ENCODE measurements at regions not wholly inside any gene's neighbourhood (a gene's known extent, or its start where the extent isn't known, plus 50 kb on each side); places are given as distances from the start of the nearest gene placed in this dataset.

DNA sequence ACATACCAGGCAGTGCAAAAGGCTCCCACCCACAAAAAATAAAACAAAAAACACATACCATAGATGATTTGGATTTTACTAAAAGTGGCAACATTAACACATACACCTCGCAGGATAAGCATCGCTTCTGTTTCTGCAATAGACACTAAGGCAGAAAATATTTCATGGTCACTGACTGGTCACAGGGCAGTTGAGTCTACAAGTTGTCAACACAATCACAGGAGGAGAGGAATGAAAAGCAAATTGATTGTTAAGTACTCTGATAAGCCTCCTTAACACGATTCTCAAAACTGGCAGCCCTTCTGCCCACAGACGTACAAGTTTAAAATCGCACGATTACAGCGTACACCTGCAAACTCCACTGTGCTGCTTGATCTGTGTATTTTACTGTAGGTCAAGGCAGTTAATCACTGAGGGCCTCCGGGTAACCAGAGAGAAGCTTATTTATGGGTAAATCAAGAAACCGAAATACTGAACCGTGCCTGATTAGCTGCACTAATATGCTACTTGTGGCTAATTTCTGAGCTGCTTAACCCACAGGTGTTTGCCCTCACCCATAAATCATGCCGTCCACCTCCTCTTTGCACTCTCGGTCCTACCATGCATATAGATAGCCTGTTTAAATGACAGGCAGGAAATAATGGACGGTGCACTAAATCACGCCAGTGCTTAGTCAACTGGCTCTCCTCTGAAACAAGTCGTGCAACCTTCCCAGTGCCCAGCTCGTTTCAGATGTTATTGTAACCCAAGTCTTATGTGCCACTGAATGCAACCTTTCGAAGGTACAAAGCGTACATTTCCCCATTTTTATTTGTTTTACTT is 659.4 kb upstream of the ADAMTS16 start:
- H2BK5ac ChIP-seq (ENCODE audit: insufficient read length, low read length): no peak overlapping the region
- H3K56ac ChIP-seq (ENCODE audit: insufficient read length, low read depth, low read length): no peak overlapping the region
- no peak for TF ChIP-seq CTCF (conservative IDR thresholded peaks at IDR 0.05)
- no peak overlapping the region for H3K23ac ChIP-seq (ENCODE audit: insufficient read length, low read depth, low read length)
- H3K36me3 Mint-ChIP-seq (ENCODE audit: insufficient read depth in 1 of 3, low read depth in 3 of 3): no peaks in the 10 kb centered on the region; a peak in 2 of 7 replicates
- no peak overlapping the region for H2AK5ac ChIP-seq (ENCODE audit: insufficient read length, low read length)
- H2BK20ac ChIP-seq (ENCODE audit: low read depth, low read length, poor library complexity, severe bottlenecking): no peak overlapping the region
- no peak overlapping the region for H3K4me3 Mint-ChIP-seq
- 0 out of 2 replicates have a peak, but pooled peaks cover 2% of the 10 kb centered on the region for H3K4me1 ChIP-seq (ENCODE audit: insufficient read depth, low read length)
- H4K20me1 ChIP-seq (ENCODE audit: control insufficient read depth, insufficient read depth, insufficient read length): no peaks in the 10 kb centered on the region
- H4K5ac ChIP-seq (ENCODE audit: insufficient read length, low read depth, low read length): no peak overlapping the region
- H2BK15ac ChIP-seq (ENCODE audit: low read depth, low read length): no peak overlapping the region
- H3K4ac ChIP-seq (ENCODE audit: low read depth, low read length): no peak overlapping the region
- no peak for DNase-seq
- H3K27ac ChIP-seq (ENCODE audit: insufficient read length, low read depth, low read length): no peak overlapping the region
- H3K27me3 ChIP-seq (ENCODE audit: insufficient read depth, low read length): no peaks in the 10 kb centered on the region
- H4K91ac ChIP-seq (ENCODE audit: insufficient read length, low read depth, low read length): no peak overlapping the region
- no peaks in the 10 kb centered on the region for H3K79me1 ChIP-seq (ENCODE audit: insufficient read depth, low read depth, low read length, poor library complexity, severe bottlenecking)
- H2AFZ ChIP-seq (ENCODE audit: low read length): no peak overlapping the region
- H4K8ac ChIP-seq (replicated peaks; ENCODE audit: insufficient read length, low read depth, low read length): no peak overlapping the region
- WGBS (ENCODE audit: extremely low coverage, insufficient read length, low lambda C conversion rate): no CpG with 5 or more reads among the region's 18 CpGs
- H3K27me3 Mint-ChIP-seq (ENCODE audit: low read depth): peaks cover 2% of the 10 kb centered on the region; the same call in 1 of the 2 replicates
- no peak overlapping the region for H3K9ac ChIP-seq (ENCODE audit: extremely low read depth, insufficient read length, low read length)
- no peak overlapping the region for H3K14ac ChIP-seq (ENCODE audit: insufficient read depth, low read length)
- no peak overlapping the region for H2BK12ac ChIP-seq (ENCODE audit: insufficient read length, low read depth, low read length)
- no peaks in the 10 kb centered on the region for H3K79me2 ChIP-seq (ENCODE audit: insufficient read depth, low read length)
- H3T11ph ChIP-seq (ENCODE audit: low read length): no peak overlapping the region
- H3K18ac ChIP-seq (ENCODE audit: insufficient read length, low read depth, low read length): no peak overlapping the region
- peaks cover 5 to 13% of the 10 kb centered on the region in 2 experiments for H3K4me1 Mint-ChIP-seq
- H3K9me3 Mint-ChIP-seq: 0 out of 5 replicates have a peak, but pooled peaks cover 2 to 7% of the 10 kb centered on the region in 2 experiments
- no peaks in the 10 kb centered on the region for H3K9me3 ChIP-seq (ENCODE audit: control insufficient read depth, low read depth, low read length)
- H3K23me2 ChIP-seq (ENCODE audit: insufficient read length, low read depth, low read length, poor library complexity, severe bottlenecking): no peaks in the 10 kb centered on the region
- no peak overlapping the region for H2BK120ac ChIP-seq (ENCODE audit: low read depth, low read length, poor library complexity, severe bottlenecking)
- no peak overlapping the region for H3K27ac Mint-ChIP-seq
- no peak overlapping the region for H3K4me2 ChIP-seq (ENCODE audit: insufficient read depth, insufficient read length, low read length)

Data from H9 (cell line).